ENCODE measurements at regions not wholly inside any gene's neighbourhood (a gene's known extent, or its start where the extent isn't known, plus 50 kb on each side); places are given as distances from the start of the nearest gene placed in this dataset.

DNA sequence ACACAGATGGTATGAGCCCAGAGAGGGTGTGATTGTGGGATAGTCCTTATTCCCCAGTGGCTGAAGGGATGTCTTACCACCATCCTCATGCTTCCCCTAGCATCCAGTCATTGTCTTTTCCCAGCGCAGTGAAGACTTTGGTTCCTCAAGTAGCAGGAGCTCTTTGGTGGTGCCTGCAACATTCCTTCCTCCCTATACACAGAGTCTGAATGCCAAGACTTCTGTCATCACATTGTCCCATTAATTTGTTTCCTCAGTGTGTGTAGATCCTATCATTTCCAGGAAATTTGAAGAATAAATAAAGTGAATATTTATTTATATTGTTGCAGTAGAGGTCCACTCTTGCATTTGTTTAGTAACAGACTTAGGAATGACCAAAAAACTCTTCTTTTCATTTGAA lies 147.2 kb downstream of the DACT1 start:
- CTCF ChIA-PET: no interaction called here
- Histone ChIP-seq H3K27ac (ENCODE audit: control insufficient read depth, insufficient read depth) (no peak overlapping the region), H4K20me1 (ENCODE audit: control insufficient read depth, insufficient read depth) (no peaks in the 10 kb centered on the region), H3K36me3 (ENCODE audit: control insufficient read depth in 2 of 2, insufficient read depth in 2 of 2, low read length in 1 of 2) (no peaks in the 10 kb centered on the region), H2AFZ (ENCODE audit: control insufficient read depth, low read depth, low read length) (no peak overlapping the region), H3K4me3 (no peak overlapping the region), H3K4me1 (ENCODE audit: control insufficient read depth, insufficient read depth, low read length) (no peaks in the 10 kb centered on the region), H3K79me2 (ENCODE audit: control insufficient read depth, insufficient read depth, low read length) (no peaks in the 10 kb centered on the region), H3K4me2 (ENCODE audit: control insufficient read depth, insufficient read depth) (no peak overlapping the region), H3K9me3 (replicated peaks; ENCODE audit: control insufficient read depth, insufficient read depth, low read length) (no peaks in the 10 kb centered on the region), H3K27me3 (replicated peaks in 1 of 2; ENCODE audit: control insufficient read depth in 2 of 2, insufficient read depth in 2 of 2, low read length in 1 of 2) (no peaks in the 10 kb centered on the region; a peak in 1 of 4 replicates), H3K9ac (ENCODE audit: control insufficient read depth, insufficient read depth, low read length) (no peak overlapping the region)
- RAD21 ChIA-PET (ENCODE audit: unreplicated experiment): no interaction called here
- SMC1A ChIA-PET (ENCODE audit: uncharacterized antibody, unreplicated experiment): interaction anchor here (1.6 to 1.7 kb wide), 2 partner anchors 150 to 157 kb away, joined by 3 to 4 read pairs; no protein-coding TSS in a partner anchor
- BruUV-seq (replicated peaks): no TSS peak
- TF ChIP-seq SMARCA5 (IDR thresholded peaks at IDR 0.05) (no peak), BHLHE40 (IDR thresholded peaks at IDR 0.05; ENCODE audit: borderline replicate concordance in 1 of 2, low read depth in 2 of 2, low read length in 1 of 2) (no peak), BRCA1 (IDR thresholded peaks at IDR 0.05; ENCODE audit: low read depth, low read length) (no peak), PAX8 (IDR thresholded peaks at IDR 0.05) (no peak), PBX3 (IDR thresholded peaks at IDR 0.05; ENCODE audit: insufficient replicate concordance, low read depth, low read length) (no peak), STAT3 (IDR thresholded peaks at IDR 0.05; ENCODE audit: low read depth, low read length) (no peak), ZBTB40 (IDR thresholded peaks at IDR 0.05; ENCODE audit: borderline replicate concordance) (no peak), RUNX3 (IDR thresholded peaks at IDR 0.05; ENCODE audit: low read length) (no peak), POLR2AphosphoS2 (IDR thresholded peaks at IDR 0.05; ENCODE audit: low read depth, low read length) (no peak), MAX (IDR thresholded peaks at IDR 0.05; ENCODE audit: low read depth, low read length) (no peak), IKZF2 (IDR thresholded peaks at IDR 0.05) (no peak), NR2C1 (IDR thresholded peaks at IDR 0.05) (no peak), ZBTB4 (CRISPR knock-in tag; IDR thresholded peaks at IDR 0.05) (no peak)
- TF ChIP-seq, protein P1, sequence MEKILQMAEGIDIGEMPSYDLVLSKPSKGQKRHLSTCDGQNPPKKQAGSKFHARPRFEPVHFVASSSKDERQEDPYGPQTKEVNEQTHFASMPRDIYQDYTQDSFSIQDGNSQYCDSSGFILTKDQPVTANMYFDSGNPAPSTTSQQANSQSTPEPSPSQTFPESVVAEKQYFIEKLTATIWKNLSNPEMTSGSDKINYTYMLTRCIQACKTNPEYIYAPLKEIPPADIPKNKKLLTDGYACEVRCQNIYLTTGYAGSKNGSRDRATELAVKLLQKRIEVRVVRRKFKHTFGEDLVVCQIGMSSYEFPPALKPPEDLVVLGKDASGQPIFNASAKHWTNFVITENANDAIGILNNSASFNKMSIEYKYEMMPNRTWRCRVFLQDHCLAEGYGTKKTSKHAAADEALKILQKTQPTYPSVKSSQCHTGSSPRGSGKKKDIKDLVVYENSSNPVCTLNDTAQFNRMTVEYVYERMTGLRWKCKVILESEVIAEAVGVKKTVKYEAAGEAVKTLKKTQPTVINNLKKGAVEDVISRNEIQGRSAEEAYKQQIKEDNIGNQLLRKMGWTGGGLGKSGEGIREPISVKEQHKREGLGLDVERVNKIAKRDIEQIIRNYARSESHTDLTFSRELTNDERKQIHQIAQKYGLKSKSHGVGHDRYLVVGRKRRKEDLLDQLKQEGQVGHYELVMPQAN (conservative IDR thresholded peaks at IDR 0.05): no peak
- POLR2A ChIA-PET: no interaction called here
- intact Hi-C loops (cut with micrococcal nuclease; ENCODE audit: unreplicated experiment) (no loop called here), in situ Hi-C loops (cut with MboI) (no loop called here)
- no peak for ATAC-seq
- 92% methylated on average over 1 of the region's 1 CpG for WGBS (ENCODE audit: insufficient coverage, insufficient replicate concordance, low lambda C conversion rate, missing lambda C conversion rate)
- FAIRE-seq: no peak
- no peak for DNase-seq (ENCODE audit: low read depth, low spot score)

Measured in GM12878 (cell line).